ENCODE measurements at regions not wholly inside any gene's neighbourhood (a gene's known extent, or its start where the extent isn't known, plus 50 kb on each side); places are given as distances from the start of the nearest gene placed in this dataset.
A peak's percentile ranks its signal among the peaks of the same experiment; 100 is the strongest.
"Not testable (repeated sequence)": the region's sequence is repeated elsewhere in the genome, so short reads cannot be mapped to it uniquely, and the experiment has no call there.

DNA sequence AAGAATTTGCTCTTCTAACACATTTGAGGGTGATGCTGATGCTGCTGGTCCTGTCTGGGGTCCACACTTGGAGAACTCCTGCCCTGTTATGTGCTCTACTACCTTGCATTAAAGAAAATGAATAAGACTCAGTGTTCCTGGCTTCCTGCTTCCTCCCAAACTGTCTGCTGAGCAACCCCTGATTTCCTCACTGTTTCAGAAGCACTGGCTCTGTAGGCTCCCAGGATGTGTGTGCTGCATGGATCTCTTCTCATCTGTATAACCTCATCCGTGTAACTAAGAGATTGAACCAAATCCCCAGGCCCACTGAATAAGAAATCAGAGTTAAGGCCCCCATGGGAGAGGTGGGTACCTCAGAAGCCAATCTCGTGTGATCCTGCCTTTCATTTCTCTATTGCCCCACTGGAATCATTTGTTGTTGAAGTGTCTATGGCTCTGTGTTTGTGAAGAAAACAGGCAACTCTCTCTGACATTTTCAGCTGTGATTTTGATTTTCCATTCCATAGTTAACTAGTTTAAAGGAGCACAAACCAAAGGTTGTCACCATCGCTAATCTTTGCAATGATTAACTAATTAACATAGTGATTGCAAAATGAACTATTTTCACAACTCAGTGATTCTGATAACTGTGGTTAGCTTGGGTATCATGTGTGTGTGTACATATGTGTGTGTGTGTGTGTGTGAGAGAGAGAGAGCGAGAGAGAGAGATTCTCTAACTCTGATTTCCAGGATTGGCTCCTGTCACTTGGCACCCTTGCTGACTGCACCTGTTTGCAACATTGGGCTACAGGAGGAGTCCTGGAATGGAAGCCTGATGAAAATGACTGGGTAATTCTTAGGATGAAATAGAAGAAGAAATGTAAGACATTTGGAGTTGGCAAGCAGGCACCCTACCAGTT is 196.2 kb downstream of the SLC38A4 start:
- DNase-seq (ENCODE audit: low read depth in 4 of 4, low spot score in 3 of 4), result no peak

DNA sequence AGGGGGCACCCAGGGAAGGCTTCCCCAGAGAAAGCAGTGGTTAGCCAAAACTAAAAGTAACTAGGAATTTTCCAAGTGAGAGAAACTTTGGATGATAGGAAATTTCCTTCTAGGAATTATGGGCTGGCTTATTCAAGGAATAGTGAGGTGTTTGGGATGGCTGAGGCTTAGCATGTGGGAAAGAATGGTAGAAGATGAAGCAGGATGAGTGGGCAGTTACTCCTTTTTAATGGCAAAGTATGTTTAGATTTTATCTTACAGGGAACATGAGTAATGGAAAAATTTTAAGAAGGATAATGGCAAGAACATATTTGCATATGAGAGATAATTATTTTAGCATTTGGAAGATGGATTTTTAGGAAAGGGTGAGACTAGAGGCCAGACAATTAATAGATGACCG is 197.6 kb downstream of the SLC38A4 start:
- no peak for DNase-seq (ENCODE audit: low read depth in 4 of 4, low spot score in 3 of 4)

DNA sequence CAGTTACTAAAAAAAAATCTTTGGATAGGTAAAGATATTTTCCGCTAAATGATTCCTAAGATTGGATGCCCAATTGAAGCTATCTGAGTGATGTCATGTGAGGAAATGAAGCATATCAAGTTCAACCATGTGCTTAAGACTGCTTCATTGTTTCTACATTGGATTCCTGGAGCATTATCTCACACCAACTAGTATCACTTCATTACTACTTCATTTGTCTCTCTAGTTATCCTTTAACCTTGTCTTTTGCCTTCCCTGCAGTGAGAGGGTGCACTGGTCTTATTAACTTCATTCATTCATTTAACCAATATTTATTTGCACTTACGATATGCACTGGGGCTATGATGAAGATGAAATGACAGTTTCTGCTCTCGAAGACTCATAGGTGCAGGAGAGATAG is 198.1 kb downstream of the SLC38A4 start:
- no peak for DNase-seq (ENCODE audit: low read depth in 4 of 4, low spot score in 3 of 4)

DNA sequence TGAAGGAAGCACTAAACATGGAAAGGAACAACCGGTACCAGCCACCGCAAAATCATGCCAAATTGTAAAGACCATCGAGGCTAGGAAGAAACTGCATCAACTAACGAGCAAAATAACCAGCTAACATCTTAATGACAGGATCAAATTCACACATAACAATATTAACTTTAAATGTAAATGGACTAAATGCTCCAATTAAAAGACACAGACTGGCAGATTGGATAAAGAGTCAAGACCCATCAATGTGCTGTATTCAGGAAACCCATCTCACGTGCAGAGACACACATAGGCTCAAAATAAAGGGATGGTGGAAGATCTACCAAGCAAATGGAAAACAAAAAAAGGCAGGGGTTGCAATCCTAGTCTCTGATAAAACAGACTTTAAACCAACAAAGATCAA is 206.3 kb downstream of the SLC38A4 start:
- DNase-seq (ENCODE audit: low read depth in 4 of 4, low spot score in 3 of 4), result not testable (repeated sequence)

DNA sequence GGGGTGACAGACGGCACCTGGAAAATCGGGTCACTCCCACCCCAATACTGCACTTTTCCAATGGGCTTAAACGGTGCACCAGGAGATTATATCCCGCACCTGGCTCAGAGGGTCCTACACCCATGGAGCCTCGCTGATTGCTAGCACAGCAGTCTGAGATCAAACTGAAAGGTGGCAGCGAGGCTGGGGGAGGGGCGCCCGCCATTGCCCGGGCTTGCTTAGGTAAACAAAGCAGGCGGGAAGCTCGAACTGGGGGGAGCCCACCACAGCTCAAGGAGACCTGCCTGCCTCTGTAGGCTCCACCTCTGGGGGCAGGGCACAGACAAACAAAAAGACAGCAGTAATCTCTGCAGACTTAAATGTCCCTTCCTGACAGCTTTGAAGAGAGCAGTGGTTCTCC is 208.1 kb downstream of the SLC38A4 start:
- not testable (repeated sequence) for DNase-seq (ENCODE audit: low read depth in 4 of 4, low spot score in 3 of 4)

DNA sequence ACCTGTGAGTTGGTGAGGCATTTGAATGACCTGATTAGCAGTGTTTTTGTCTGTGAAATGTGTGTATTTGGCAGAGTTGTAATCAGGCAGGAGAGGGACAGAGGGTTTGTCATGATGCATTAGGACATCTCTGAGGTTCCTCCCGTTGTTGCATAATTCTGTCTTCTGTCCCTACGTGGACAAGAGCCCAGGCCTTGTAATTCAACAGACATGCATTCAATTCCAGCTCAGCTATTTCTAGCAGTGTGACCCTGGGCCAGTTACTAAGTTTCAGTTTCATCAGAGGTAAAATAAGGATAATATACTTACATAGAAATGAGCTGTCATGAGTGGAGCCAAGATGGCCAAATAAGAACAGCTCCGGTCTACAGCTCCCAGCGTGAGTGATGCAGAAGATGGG is 208.6 kb downstream of the SLC38A4 start:
- no peak for DNase-seq (ENCODE audit: low read depth in 4 of 4, low spot score in 3 of 4)

DNA sequence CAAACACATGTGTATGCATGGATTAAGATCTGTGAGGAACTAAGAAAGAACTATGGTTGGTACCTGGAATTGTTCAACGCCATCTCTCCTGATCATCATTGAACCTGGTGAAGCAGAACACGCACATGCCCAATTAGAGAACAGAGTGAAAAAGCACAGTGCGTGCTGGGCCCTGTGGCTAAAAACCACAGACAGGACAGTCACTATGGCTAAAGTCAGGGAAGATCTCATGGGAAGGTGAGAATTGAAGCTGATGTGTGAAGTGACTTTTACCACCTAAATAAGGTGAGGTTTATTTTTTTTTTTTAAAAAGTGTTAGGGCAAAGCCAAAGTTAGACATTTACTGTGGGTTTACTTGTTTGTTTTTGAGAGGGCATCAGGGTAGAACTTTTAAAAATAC is 215.0 kb downstream of the SLC38A4 start:
- DNase-seq (ENCODE audit: low read depth in 4 of 4, low spot score in 3 of 4), result no peak

DNA sequence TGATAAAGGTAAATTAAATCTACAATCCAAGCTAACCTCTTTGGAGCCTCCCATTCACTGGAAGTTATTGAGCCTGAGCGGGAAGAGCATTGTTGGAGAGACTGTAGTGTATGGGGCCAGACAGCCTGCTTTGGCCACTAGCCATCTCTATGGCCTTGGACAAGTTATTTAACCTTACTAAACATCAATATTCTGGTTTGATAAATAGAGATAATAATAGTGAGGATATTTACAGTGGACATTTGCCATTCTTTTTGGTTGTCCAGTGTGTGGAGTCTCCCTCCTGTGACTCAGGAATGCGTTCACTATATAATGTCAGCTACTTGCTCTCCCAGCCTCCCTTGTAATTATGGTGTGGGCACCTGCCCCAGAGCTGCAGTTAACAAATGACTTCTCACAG is 216.1 kb downstream of the SLC38A4 start:
- DNase-seq (ENCODE audit: low read depth in 4 of 4, low spot score in 3 of 4), result no peak

DNA sequence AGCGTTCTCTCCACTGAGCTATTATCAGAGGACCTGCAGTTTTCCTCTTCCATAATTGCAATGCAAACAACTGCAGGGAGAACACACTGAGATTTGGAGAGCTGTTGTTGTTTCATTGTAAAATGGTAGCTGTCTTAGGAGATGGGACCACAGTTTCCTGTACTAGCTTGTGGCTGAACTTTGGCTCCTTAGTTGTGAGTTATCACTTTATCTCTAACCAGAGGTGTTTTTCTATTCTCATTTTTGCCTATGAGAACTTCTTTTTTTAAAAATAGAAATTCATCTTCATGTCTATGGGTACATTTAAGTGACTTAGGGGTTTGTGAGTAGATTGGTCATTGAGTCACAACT is 216.5 kb downstream of the SLC38A4 start:
- DNase-seq (ENCODE audit: low read depth in 4 of 4, low spot score in 3 of 4), result no peak

DNA sequence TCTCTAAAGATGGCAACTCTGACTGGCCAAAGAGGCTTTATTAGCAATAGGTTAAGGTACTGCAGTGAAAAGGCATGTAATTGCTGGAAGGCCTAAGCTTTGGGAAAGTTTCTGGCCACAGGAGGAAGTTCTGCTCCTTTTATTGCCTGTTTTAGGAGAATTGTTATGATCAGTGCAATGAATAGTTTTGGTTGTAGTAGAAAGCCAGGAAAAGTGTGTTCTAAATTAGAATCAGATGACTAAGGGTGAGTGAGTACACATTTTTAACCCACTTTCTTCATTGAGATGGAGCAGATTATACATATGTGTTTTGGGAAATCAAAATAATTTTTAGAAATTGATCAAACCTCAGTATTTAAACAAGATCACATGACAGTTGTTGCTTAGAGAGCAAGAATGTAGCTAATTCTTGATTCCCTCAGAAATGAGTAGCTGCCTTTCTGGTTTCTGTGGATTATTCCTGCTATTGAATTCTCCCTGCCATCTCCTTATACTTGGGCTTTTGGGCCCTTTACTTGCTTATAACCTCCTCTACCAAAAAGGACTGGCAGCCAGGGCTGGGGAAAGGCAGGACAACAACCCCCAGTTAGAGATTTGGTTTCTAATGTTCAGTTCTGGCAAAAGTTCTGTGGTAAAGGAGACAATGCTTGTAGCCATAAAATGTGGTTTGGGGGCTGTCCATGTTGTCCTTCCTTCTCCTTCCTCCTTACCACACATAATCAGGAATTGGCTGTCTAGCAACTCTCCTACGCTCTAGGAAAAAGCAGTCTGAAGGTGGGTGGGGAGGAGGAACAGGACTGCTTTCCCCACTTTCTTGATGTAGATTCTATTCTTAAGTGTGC is 217.1 kb downstream of the SLC38A4 start:
- no peak for DNase-seq (ENCODE audit: low read depth in 4 of 4, low spot score in 3 of 4)

DNA sequence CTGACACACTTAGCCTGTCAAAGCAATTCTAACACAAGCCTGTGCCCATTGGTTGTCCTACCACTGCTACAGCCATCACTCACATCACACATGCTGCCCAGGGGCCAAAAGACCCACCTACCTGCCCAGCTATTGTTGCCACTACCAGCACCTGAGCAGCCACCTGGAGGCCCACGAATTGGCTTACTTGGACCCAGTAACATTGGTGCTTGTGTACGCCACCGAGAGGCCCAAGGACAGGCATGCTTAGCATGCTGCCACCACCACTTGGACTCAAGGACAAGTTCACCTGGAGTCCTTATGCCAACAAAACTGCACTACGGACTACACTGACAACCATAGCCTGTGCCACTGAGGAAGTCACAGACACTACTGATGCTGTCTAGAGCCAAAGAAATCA is 221.1 kb downstream of the SLC38A4 start:
- no peak for DNase-seq (ENCODE audit: low read depth in 4 of 4, low spot score in 3 of 4)

DNA sequence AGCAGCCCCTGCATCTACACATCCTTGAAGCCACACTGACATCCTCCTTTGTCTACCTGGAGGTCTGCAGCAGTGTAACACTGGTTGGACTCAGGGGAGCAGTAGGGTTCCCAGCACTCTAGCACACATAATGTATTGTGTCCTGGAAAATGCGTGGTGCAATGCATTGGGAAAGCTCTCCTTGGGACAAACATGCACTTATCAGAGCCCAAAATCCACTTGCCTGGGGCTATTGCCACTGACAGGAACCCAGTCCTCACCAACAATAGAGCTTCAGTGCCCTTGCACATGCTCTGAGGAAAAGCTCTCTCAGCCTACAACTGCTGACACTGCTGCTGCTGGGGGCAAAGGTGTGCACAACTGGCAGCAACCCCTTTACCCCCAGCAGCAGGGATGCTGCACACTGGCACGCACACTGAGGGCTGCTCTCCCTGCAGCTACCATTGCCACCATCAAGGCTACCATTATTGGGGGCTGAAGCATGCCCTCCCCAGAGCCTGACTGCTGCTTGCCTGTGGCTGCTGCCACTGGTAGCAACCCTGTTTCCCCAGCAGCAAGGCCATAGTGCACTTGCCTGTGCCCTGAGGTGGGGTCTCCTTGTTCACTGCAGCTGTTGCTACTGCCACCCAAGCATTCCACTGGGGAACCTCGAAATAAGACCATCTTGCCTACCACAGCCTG is 221.9 kb downstream of the SLC38A4 start:
- DNase-seq (ENCODE audit: low read depth in 4 of 4, low spot score in 3 of 4), result no peak

DNA sequence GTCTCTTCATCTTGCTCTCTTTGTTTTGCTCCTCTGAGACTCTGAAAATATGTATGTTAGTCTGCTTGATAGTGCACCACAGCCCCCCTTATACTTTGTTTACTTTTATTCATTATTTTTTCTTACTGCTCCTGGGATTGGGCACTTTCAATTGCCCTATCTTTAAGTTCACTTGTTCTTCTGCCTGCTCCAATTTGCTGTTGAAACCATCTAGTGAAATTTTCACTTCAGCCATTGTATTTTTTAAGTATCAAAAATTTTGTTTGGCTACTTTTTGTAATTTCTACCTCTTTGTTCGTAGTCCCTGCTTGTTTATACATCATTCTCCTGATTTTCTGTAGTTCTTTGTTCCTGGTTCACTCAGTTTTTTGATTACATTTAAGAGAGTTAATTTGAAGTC is 223.3 kb downstream of the SLC38A4 start:
- DNase-seq (ENCODE audit: low read depth in 4 of 4, low spot score in 3 of 4), result no peak

DNA sequence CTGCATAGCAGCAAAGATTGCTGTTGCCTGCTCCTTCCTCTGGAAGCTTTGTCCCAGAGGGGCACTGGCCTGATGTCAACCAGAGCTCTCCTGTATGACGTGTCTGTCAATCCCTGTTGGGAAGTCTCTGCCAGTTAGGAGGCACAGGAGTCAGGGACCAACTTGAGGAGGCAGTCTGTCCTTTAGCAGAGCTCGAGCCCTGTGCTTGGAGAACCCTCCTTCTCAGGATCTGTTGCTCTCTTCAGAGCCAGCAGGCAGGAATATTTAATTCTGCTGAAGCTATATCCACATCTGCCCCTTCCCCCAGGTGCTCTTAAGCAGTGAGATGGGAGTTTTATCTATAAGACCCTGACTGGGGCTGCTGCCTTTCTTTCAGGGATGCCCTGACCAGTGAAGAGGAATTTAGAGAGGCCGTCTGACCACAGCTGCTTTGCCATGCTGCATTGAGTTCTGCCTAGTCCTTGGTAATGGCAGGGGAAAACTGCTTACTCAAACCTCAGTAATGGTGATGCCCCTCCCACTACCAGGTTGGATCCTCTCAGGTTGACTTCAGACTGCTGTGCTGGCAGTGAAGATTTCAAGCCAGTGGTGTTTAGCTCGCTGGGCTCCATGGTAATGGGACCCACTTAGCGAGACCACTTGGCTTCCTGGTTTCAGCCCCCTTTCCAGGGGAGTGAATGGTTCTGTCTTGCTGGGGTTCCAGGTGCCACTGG is 218.6 kb upstream of the SLC38A2 start:
- no peak for DNase-seq (ENCODE audit: low read depth in 4 of 4, low spot score in 3 of 4)

DNA sequence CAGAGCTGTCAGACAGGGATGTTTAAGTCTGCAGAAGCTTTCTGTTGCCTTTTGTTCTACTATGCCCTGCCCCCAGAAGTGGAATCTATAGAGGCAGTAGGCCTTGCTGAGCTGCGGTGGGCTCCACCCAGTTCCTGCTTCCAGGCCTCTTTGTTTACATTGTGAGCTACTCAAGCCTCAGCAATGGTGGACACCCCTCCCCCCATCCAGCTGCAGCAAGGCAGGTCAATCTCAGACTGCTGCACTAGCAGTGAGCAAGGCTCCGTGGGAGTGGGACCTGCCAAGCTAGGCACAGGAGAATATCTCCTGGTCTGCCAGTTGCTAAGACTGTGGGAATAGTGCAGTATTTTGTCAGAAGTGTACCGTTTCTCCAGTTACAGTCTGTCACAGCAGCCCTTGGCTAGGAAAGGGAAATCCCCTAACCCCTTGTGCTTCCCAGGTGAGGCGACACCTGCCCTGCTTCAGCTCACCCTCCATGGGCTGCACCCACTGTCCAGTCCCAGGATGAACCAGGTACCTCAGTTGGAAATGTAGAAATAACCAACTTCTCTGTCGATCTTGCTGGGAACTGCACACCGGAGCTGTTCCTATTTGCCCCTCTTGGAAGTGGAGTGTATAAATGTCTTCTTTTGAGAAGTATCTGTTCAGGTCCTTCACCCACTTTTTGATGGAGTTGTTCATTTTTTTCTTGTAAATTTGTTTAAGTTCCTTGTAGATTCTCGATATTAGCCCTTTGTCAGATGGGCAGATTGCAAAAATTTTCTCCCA is 213.5 kb upstream of the SLC38A2 start:
- DNase-seq (ENCODE audit: low read depth in 4 of 4, low spot score in 3 of 4), result peak in 2 of 4 donors; percentile 6 to 10

DNA sequence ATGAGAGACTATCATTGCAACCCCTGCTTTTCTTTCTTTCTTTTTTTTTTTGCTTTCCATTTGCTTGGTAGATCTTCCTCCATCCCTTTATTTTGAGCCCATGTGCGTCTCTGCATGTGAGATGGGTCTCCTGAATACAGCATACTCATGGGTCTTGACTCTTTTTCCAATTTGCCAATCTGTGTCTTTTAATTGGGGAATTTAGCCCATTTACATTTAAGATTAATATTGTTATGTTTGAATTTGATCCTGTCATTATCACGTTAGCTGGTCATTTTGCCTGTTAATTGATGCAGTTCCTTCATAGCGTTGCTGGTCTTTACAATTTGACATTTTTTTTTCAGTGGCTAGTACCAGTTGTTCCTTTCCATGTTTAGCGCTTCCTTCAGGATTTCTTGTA is 211.5 kb upstream of the SLC38A2 start:
- DNase-seq (ENCODE audit: low read depth in 4 of 4, low spot score in 3 of 4), result not testable (repeated sequence)

DNA sequence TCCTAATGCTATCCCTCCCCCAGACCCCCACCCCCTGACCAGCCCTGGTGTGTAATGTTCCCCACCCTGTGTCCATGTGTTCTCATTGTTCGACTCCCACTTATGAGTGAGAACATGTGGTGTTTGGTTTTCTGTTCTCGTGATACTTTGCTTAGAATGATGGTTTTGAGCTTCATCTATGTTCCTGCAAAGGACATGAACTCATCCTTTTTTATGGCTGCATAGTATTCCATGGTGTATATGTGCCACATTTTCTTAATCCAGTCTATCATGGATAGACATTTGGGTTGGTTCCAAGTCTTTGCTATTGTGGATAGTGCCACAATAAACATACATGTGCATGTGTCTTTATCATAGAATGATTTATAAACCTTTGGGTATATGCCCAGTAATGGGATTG is 209.4 kb upstream of the SLC38A2 start:
- DNase-seq (ENCODE audit: low read depth in 4 of 4, low spot score in 3 of 4), result not testable (repeated sequence)

DNA sequence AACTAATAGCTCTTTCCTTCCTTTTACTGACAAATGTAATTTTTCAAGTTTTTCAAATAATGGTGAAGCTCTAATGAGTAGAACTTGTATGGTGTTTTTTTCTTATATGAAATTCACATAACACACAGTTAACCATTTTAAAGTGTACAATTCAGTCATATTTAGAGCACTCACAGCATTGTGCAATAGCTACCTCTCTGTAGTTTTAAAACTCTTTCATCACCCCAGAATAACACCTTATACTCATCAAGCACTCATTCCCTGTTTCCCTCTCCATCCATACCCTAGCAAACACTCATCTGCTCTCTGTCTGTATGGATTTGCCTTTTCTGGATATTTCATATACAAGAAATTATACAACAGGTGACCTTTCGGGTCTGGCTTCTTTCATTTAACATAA is 207.9 kb upstream of the SLC38A2 start:
- no peak for DNase-seq (ENCODE audit: low read depth in 4 of 4, low spot score in 3 of 4)

DNA sequence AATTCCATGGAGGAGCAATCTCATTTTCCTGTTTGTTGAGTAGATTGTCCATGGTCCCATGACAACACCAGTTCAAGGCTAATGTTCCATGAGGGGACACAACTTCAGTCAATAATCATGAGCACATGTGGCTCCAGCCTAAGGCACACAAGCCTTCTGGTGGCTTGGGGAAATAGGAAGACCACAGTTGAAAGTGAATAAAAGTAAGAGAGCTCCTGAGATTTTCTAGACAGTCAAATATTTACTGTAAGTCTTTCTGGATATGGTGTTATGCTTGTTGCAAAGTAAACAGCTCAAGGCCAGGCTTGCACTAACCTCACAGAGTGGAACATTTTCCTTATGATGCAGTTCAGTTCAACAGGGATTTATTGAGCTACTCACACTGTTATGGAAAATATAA is 206.9 kb upstream of the SLC38A2 start:
- DNase-seq (ENCODE audit: low read depth in 4 of 4, low spot score in 3 of 4), result no peak
